VCaP (cell line): ENCODE measurements at regions not wholly inside any gene's neighbourhood (a gene's known extent, or its start where the extent isn't known, plus 50 kb on each side); places are given as distances from the start of the nearest gene placed in this dataset.

Experiments used
- H3K27ac ChIP-seq: fragments of 450-650 bp; 2 replicates; pipeline ENCODE4 v1.5.1; 2017
- TF ChIP-seq, protein P1 (sequence below): fragments of 450-650 bp; conservative IDR thresholded peaks from 2 replicates; pipeline ENCODE4 v1.5.1; 2017; ENCODE audit warnings: mild to moderate bottlenecking, moderate library complexity

DNA sequence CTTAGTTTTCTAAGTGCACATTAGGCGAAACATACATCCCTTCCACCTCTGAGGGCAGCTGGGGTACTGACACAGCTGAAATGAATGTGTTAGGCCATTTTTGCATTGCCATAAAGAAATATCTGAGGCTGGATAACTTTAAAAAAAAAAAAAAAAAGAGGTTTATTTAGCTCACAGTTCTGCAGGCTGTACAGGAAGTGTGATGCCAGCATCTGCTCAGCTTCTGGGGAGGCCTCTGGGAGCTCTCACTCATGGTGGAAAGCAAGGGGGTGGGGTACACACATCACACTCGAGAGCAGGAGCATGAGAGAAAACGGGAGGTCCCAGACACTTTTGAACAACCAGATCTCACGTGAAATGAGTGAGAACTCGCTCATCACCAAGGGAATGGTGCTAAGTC is 158.1 kb downstream of the PSMG1 start:
- no peak overlapping the region for H3K27ac ChIP-seq
- TF ChIP-seq, protein P1, sequence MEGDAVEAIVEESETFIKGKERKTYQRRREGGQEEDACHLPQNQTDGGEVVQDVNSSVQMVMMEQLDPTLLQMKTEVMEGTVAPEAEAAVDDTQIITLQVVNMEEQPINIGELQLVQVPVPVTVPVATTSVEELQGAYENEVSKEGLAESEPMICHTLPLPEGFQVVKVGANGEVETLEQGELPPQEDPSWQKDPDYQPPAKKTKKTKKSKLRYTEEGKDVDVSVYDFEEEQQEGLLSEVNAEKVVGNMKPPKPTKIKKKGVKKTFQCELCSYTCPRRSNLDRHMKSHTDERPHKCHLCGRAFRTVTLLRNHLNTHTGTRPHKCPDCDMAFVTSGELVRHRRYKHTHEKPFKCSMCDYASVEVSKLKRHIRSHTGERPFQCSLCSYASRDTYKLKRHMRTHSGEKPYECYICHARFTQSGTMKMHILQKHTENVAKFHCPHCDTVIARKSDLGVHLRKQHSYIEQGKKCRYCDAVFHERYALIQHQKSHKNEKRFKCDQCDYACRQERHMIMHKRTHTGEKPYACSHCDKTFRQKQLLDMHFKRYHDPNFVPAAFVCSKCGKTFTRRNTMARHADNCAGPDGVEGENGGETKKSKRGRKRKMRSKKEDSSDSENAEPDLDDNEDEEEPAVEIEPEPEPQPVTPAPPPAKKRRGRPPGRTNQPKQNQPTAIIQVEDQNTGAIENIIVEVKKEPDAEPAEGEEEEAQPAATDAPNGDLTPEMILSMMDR: no peak

DNA sequence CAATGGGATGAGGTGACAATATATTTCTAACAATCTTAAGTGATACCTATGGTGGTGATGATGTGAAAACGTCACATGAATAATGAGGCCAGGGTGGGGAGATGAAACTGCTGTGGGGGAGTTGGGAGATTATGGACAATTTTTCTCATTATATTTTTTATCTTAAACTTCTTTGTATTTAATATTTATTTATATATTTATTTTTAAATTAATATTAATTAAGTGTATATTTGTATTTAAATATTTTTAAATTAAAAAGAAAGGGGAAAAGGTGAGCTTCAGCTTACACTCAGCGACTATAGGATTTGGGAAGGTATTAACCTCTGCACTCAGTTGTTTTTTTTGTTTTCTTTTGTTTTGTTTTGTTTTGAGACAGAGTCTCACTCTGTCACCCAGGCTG is 158.7 kb downstream of the PSMG1 start:
- no peak overlapping the region for H3K27ac ChIP-seq
- TF ChIP-seq, protein P1: no peak

DNA sequence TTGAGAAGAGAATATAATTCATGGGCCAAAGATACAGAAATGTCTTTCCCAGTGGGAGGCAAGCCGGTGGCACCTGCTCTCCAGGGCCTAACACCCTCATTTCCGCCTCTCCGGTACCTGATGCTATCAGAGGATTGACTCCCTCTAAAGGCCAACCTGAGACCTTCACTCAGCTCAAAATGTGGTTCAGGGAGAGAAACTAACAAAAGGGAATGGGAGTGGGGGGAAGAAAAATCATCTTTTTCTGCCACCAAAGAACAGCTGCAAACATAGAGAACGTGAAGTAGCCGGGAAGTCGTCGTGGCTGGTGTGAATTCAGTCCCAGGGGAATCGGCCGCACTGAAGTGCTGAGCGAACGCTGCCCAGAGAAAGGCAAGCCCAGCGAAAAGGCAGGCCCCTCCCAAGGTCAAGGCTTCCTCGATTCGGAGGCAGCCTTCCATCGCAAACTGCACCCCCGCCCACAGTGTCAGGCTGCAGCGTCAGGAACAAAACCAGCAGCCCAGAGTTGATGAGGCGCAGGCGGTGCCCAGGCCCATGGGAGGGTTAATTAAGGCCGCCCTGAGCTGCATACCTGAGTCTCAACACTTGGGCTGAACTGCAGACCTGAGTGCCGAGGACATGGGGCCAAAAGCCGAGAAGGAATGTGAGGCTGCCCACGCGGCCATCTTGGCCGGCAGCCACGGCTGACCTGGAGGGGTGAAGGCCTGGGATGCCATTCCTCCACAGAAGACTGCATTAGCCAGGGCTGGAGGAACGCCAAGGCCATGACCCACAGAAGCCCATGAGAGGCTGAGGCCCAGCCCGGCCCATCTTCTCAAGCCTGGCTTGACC is 160.2 kb downstream of the PSMG1 start:
- H3K27ac ChIP-seq: no peak overlapping the region
- TF ChIP-seq, protein P1: peak; percentile 45

DNA sequence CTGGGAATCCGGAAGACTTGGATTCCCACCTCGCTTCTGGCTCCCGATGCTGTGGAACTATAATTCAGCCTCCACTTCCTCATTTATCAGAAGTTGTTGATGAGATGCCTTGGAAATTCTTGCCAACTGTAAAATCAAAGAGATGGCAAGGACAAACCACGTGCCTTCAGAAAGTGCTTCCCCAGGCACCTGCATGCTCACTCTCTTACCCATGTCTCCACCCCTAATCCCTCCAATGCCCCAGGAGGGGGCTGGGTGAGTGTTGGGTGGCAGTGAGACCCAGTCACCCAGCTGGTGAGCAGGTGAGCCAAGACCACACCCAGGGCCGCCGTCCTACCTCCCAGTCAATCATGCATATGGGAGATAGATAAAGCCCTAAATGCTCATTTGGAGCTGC is 160.8 kb downstream of the PSMG1 start:
- TF ChIP-seq, protein P1: no peak
- H3K27ac ChIP-seq: no peak overlapping the region

DNA sequence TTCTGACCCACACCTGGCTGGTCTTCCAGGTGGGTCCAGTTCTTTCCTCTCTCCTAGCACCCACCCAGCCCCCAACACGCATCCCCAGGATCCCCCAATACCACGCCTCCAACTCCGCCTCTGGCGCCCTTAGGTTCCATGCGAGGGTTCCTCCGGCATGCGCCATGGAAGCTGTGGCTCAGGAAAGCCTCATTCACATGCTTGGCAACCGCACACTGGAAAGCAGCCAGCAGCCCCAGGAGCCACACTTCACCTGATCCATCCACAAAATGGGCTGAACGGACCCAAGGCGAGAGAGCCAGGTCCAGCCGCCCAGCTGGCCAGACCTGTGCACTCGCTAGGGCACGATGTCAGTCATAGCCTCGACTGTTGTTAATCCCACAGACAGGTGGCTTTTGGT is 161.2 kb downstream of the PSMG1 start:
- H3K27ac ChIP-seq: no peak overlapping the region
- TF ChIP-seq, protein P1: no peak

DNA sequence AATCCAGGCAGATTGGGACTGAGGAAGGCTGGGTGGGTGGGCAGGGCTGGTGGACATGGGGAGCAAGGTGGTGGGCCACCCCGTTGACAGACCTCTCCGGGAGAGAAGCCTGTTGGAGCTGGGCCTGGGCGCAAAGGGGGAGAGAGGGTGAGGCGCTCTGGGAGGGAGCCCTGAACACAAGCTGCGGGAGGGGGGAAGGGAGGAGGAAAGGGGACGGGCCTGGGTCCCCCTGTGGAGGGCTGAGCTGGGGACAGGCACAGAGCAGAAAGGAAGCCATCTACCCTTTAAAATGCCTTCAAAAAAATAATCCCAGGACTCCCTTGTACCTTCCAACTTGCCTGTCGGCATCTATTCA is 161.8 kb downstream of the PSMG1 start:
- TF ChIP-seq, protein P1: no peak
- H3K27ac ChIP-seq: no peak overlapping the region

DNA sequence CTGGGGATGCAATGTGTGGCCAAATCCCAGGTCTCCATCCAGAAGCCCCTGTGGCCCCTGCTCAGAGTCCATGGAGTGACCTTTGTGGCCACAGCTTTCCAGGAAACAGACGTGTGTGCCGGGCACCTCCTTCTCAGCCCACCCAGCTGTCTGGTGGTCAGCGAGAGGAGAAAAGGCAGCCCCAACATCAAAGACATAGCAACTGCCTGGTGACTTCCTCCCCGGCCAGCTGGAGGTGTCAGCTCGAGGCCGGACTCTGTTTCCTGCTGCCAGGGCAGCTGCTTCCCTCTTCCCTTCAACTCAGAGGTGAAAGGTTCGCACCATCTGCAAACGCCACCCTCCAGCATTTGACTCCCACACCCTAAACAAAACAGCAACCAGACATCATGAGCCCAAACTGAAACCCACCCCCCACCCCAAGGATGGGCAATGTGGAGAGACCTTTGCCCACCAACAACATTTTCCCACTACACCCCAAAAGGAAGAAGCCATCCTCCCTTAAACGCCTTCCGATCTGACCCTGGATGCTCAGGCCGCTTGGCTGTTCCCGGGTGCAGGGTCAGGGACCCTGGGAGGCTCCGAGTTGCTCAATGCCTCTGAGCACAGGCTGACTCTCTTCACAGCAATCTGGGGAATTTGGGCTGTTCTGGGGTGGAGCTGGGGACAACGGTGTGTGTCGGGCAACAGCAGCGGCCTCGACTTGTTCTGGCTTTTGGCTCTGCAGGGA is 162.3 kb downstream of the PSMG1 start:
- TF ChIP-seq, protein P1: no peak

More for the DNA sequence above, 162.3 kb downstream of the PSMG1 start:
- no peak overlapping the region for H3K27ac ChIP-seq
